G401 (cell line): ENCODE measurements at regions not wholly inside any gene's neighbourhood (a gene's known extent, or its start where the extent isn't known, plus 50 kb on each side); places are given as distances from the start of the nearest gene placed in this dataset.
A peak's percentile ranks its signal among the peaks of the same experiment; 100 is the strongest.

ENCODE experiments used
- DNase-seq: peaks from one replicate; pipeline ENCODE4 v3.0.0-alpha.2; 2015; ENCODE audit warnings: low spot score
- in situ Hi-C: cut with HindIII; loops from 2 replicates; pipeline ENCODE4 v1.10.0; 2016; ENCODE audit warnings: low sequenced_read_pairs, mixed read lengths

GRCh38 chr11:70517203-70517602 lies 118.9 kb downstream of the CTTN start:
- in situ Hi-C loops = no loop called here
- DNase-seq = no peak

GRCh38 chr11:70517988-70518907 lies 119.9 kb downstream of the CTTN start:
- DNase-seq = no peak
- in situ Hi-C loops = no loop called here

- in situ Hi-C loops = no loop called here
- no peak for DNase-seq
Observed at GRCh38 chr11:70519117-70519516, 120.8 kb downstream of the CTTN start.

GRCh38 chr11:70521475-70522308 lies 123.4 kb downstream of the CTTN start:
- DNase-seq = peak; percentile 8
- in situ Hi-C loops = no loop called here

GRCh38 chr11:70522309-70522592 lies 123.9 kb downstream of the CTTN start:
- in situ Hi-C loops = no loop called here
- DNase-seq = no peak

GRCh38 chr11:70522593-70523311 lies 124.4 kb downstream of the CTTN start:
- in situ Hi-C loops = no loop called here
- peak; percentile 19 for DNase-seq

GRCh38 chr11:70523384-70524095 lies 125.2 kb downstream of the CTTN start:
- no peak for DNase-seq
- in situ Hi-C loops = no loop called here

GRCh38 chr11:70524096-70524922 lies 126.0 kb downstream of the CTTN start:
- in situ Hi-C loops = no loop called here

GRCh38 chr11:70525006-70525405 lies 126.7 kb downstream of the CTTN start:
- in situ Hi-C loops = no loop called here
- no peak for DNase-seq

More at GRCh38 chr11:70524096-70524922, 126.0 kb downstream of the CTTN start:
- DNase-seq = no peak

- no peak for DNase-seq
- in situ Hi-C loops = no loop called here
Observed at GRCh38 chr11:70525466-70525865, 127.1 kb downstream of the CTTN start.

- in situ Hi-C loops = no loop called here
Observed at GRCh38 chr11:70526116-70527045, 128.1 kb downstream of the CTTN start.

GRCh38 chr11:70527046-70527395 lies 128.7 kb downstream of the CTTN start:
- in situ Hi-C loops = no loop called here
- DNase-seq = no peak

More at GRCh38 chr11:70526116-70527045, 128.1 kb downstream of the CTTN start:
- no peak for DNase-seq

GRCh38 chr11:70527429-70528045 lies 129.2 kb downstream of the CTTN start:
- DNase-seq = no peak
- in situ Hi-C loops = no loop called here

- no peak for DNase-seq
Observed at GRCh38 chr11:70528046-70528793, 129.9 kb downstream of the CTTN start.

GRCh38 chr11:70528794-70529580 lies 130.7 kb downstream of the CTTN start:
- DNase-seq = no peak
- in situ Hi-C loops = no loop called here

More at GRCh38 chr11:70528046-70528793, 129.9 kb downstream of the CTTN start:
- in situ Hi-C loops = no loop called here

GRCh38 chr11:70530010-70530409 lies 131.7 kb downstream of the CTTN start:
- in situ Hi-C loops = no loop called here
- no peak for DNase-seq
